Prostate gland (tissue), 1 donor: ENCODE measurements at regions not wholly inside any gene's neighbourhood (a gene's known extent, or its start where the extent isn't known, plus 50 kb on each side); places are given as distances from the start of the nearest gene placed in this dataset.

ENCODE experiments used
- POLR2A ChIP-seq: fragments of 450-650 bp; IDR thresholded peaks from one replicate; pipeline ENCODE4 v1.6.1; 2016; ENCODE audit warnings: antibody characterized with exemption, mild to moderate bottlenecking
- POLR2AphosphoS5 ChIP-seq: sonication (generic); formaldehyde crosslinking; IDR thresholded peaks from one replicate; pipeline ENCODE4 v1.6.1; 2017; ENCODE audit warnings: antibody characterized with exemption

DNA sequence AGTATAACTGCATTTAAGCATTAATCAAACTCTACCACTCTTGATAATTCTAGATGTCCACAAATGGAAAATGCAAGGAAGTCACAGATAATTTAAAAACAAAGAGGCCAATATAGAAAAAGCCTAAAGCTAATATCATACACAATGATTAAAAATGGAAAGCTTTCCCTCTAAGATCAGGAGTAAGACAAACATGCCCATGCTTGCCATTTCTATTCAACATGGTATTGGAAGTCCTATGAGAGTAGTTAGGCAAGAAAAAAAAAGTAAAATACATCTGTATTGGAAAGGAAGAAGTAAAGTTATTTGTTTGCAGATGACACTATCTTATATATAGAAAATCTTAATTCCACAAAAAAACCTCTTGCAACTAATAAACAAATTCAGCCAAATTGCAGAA lies 164.6 kb upstream of the FERMT1 start:
- no peak for TF ChIP-seq POLR2A
- TF ChIP-seq POLR2AphosphoS5: no peak
